Kidney epithelial cell (primary cell): ENCODE measurements at regions not wholly inside any gene's neighbourhood (a gene's known extent, or its start where the extent isn't known, plus 50 kb on each side); places are given as distances from the start of the nearest gene placed in this dataset.

Experiments used
- DNase-seq: peaks from one replicate; pipeline ENCODE4 v3.0.0-alpha.2; 2010; ENCODE audit warnings: low read depth
- H3K27me3 ChIP-seq: 2 replicates; pipeline ENCODE4 v1.6.0; 2011; ENCODE audit warnings: low read length; ENCODE audit not compliant: control insufficient read depth, insufficient read depth
- H3K36me3 ChIP-seq: 2 replicates; pipeline ENCODE4 v1.5.1; 2011; ENCODE audit warnings: low read length; ENCODE audit not compliant: control insufficient read depth, insufficient read depth
- H3K4me3 ChIP-seq: 2 replicates; pipeline ENCODE4 v1.5.1; 2011; ENCODE audit warnings: low read depth, mild to moderate bottlenecking, control low read depth, low read length
- TF ChIP-seq, protein P1 (sequence below): IDR thresholded peaks from 2 replicates; pipeline ENCODE4 v1.5.1; 2011; ENCODE audit warnings: mild to moderate bottlenecking, moderate library complexity, low read length, control low read depth, inconsistent platforms; ENCODE audit not compliant: insufficient read depth, poor library complexity, severe bottlenecking

DNA sequence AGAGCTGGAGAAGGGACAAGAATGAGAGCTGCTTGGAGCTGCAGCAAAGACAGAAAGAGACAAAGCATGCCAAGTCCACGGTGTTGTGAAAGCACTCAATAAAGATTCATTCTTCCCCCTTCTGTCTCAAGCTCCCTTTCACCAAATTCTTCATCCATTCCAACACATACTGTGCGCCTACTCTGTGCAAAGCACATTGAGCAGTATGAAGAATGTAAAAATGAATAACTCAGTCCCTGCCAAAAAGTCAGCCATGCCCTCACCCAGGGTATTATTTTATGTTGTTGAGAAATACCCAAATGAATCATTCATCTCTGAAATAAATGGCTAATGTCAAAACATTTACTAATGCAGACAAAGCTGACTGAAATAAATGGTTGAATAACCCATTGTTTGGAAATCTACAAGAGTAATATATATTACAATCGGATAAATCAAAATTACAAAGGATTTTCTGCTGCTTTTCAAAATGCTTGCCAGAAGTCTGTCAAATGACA, 282.9 kb upstream of the IRX5 start:
- no peaks in the 10 kb centered on the region for H3K27me3 ChIP-seq
- H3K36me3 ChIP-seq: no peaks in the 10 kb centered on the region
- DNase-seq: no peak
- TF ChIP-seq, protein P1, sequence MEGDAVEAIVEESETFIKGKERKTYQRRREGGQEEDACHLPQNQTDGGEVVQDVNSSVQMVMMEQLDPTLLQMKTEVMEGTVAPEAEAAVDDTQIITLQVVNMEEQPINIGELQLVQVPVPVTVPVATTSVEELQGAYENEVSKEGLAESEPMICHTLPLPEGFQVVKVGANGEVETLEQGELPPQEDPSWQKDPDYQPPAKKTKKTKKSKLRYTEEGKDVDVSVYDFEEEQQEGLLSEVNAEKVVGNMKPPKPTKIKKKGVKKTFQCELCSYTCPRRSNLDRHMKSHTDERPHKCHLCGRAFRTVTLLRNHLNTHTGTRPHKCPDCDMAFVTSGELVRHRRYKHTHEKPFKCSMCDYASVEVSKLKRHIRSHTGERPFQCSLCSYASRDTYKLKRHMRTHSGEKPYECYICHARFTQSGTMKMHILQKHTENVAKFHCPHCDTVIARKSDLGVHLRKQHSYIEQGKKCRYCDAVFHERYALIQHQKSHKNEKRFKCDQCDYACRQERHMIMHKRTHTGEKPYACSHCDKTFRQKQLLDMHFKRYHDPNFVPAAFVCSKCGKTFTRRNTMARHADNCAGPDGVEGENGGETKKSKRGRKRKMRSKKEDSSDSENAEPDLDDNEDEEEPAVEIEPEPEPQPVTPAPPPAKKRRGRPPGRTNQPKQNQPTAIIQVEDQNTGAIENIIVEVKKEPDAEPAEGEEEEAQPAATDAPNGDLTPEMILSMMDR: no peak
- H3K4me3 ChIP-seq: no peak overlapping the region

DNA sequence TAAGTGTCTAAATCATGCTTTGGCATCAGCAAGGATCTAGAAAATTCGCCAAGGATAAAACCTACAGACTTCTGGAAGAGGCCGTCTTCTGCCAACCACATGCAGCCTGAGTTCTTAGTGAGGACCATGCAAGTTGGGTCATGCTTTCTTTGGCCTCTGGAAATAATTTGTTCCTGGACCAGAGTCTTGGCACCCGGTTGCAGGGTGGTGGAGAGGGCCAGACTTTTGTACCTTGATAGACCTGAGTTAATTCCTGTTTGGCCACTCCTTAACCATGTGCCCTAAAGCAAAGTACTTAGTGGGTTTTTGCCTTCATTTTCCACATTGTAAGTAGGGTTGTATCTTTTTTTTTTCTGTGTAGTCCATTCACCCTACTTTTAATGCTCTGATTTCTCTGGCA, 283.4 kb upstream of the IRX5 start:
- H3K27me3 ChIP-seq: no peaks in the 10 kb centered on the region
- TF ChIP-seq, protein P1: no peak
- no peak overlapping the region for H3K4me3 ChIP-seq
- H3K36me3 ChIP-seq: no peaks in the 10 kb centered on the region
- DNase-seq: no peak

DNA sequence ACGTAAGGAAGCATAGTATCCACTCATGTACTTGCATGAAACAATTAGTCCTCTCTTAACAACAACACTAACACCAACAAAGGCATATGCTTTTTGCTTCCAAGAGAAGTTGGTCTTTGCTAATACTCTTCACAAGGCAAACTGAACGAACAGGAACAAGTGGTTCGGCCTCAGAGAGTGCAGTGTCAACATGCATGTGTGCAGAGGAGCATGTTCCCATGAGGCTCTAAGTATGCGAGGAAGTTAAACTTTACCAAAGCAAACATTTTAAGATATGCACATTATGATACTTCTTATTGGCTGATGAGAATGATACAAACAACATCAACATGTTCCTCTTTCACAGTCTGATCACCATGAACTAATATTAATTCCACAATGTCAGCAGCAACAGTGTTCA, 285.3 kb upstream of the IRX5 start:
- H3K36me3 ChIP-seq: no peaks in the 10 kb centered on the region
- DNase-seq: no peak
- no peaks in the 10 kb centered on the region for H3K27me3 ChIP-seq
- TF ChIP-seq, protein P1: no peak
- H3K4me3 ChIP-seq: no peak overlapping the region

DNA sequence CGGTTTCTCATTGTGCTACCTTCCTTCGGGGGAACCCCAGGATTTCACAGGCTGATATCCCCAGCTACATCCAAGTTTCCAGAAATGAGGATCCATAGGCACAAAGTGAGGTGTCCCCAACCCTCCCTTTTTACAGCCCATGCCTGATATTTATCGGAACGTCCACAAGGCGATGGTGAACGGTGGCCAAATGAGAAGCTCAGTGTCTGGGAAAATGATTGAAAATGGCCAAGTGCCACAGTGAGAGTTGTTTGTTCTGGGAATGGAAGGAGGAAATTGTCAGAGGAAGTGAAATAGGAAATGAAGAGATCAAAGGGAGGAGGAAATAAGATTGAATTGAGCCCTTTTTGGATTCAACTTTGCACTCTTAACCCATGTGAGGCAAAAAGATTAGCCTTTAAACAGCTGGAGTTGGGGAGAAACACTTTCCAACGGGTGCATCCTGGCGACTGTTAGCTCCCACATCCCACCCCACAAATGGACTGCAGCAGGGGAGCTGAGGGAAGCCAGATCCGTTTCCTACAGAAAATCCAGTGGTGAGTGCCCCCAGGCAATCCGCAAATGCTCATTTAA, 294.4 kb upstream of the IRX5 start:
- Histone ChIP-seq H3K4me3 (no peak overlapping the region), H3K27me3 (no peaks in the 10 kb centered on the region), H3K36me3 (no peaks in the 10 kb centered on the region)
- DNase-seq: no peak
- TF ChIP-seq, protein P1: no peak

DNA sequence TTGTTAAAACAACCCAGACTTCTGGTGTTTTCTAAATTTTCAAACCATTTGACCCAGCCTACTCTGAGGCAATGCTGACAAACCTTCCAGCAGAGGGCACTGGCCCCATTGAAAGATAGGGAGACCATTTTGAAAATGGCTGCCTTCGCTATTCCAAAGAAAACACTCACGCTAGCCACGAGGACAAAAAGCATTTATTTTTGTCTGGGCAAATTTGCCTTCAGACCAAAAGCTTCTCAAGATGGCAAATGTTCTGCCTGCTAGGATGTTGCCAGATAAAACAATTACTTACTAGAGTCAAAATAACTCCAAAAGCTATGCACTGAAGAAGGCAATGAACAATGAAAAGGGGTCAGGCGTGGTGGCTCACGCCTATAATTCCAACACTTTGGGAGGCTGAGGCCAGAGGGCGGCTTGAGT, 296.7 kb upstream of the IRX5 start:
- Histone ChIP-seq H3K4me3 (no peak overlapping the region), H3K36me3 (no peaks in the 10 kb centered on the region), H3K27me3 (no peaks in the 10 kb centered on the region)
- DNase-seq: no peak
- TF ChIP-seq, protein P1: peak; percentile 39
